ENCODE measurements at regions not wholly inside any gene's neighbourhood (a gene's known extent, or its start where the extent isn't known, plus 50 kb on each side); places are given as distances from the start of the nearest gene placed in this dataset.

DNA sequence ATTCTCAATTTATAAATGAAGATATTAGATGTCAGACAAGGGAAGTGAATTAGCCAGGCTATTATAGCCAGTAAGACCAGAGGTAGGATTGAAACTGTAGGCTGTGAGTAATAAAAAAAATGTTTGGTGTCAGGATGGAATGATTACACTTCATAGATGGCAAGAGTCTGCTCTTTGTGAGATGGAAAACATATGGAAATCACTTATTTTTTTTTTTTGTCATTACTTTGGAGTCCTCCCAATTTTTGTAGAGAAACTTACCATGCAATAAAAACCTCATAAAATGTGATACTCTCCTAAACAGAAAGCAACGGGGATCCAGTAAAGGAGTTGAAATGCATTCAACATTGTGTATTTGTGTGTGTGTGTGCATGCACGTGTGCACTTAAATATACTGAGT is 532.7 kb upstream of the CDH8 start:
- DNase-seq, result no peak
- Mint-ChIP-seq H3K4me3 (no peak overlapping the region), H3K27ac (no peak overlapping the region), H3K36me3 (peaks cover 0 to 4% (median 0%) of the 10 kb centered on the region in 3 donors), H3K27me3 (no peaks in the 10 kb centered on the region), H3K9me3 (peaks cover 3 to 63% (median 10%) of the 10 kb centered on the region in 9 donors), H3K4me1 (no peaks in the 10 kb centered on the region)
- ATAC-seq, result no peak
- POLR2A ChIA-PET, result no interaction called here

DNA sequence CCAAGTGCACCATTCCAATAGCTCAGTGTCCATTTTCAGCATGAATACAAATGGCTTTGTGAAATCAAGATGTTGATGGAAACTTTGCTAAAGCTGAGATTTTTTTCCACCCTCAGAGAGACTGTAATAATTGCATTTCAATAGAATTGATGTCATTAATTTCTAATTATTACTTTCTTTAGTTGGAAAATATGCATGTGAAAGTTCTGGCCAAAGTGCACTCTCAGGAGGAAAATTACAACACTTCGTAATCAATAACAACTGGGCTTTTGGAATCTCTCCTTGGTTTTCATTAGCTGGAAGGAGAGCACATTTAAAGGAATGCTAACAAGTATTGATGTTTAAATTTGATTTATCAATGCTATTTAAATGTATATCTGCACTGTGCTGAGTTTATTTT is 529.5 kb upstream of the CDH8 start:
- peaks cover 9 to 74% (median 15%) of the 10 kb centered on the region in 9 donors for H3K9me3 Mint-ChIP-seq
- no peaks in the 10 kb centered on the region for H3K27me3 Mint-ChIP-seq
- no peaks in the 10 kb centered on the region for H3K4me1 Mint-ChIP-seq
- H3K27ac Mint-ChIP-seq, result no peak overlapping the region
- H3K36me3 Mint-ChIP-seq, result peaks cover 0 to 11% (median 0%) of the 10 kb centered on the region in 3 donors
- POLR2A ChIA-PET, result no interaction called here
- ATAC-seq (no peak), DNase-seq (no peak)
- H3K4me3 Mint-ChIP-seq, result no peak overlapping the region

DNA sequence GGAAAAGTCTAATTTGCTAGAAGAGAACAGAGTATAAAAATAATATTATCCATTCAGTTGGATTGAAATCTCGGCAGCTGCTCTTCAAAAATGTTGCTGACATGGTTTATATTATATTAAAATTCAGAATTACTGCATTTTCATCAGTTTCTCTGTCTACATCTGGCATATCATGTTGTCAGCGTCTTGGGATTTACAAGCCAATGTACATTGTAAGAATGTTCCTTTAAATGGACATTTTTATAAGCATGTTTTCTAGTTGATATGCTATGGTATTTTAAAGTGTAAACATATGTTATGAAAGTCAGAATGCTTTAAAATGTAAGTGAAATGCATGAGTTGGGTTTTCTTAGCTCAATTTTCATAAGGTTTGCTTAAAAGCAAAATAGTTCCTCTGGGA is 528.1 kb upstream of the CDH8 start:
- POLR2A ChIA-PET, result no interaction called here
- no peak overlapping the region for H3K27ac Mint-ChIP-seq
- H3K4me1 Mint-ChIP-seq, result no peaks in the 10 kb centered on the region
- ATAC-seq (no peak), DNase-seq (no peak)
- H3K9me3 Mint-ChIP-seq, result peaks cover 8 to 79% (median 21%) of the 10 kb centered on the region in 9 donors
- peaks cover 0 to 11% (median 0%) of the 10 kb centered on the region in 3 donors for H3K36me3 Mint-ChIP-seq
- H3K4me3 Mint-ChIP-seq, result no peak overlapping the region
- H3K27me3 Mint-ChIP-seq, result no peaks in the 10 kb centered on the region

DNA sequence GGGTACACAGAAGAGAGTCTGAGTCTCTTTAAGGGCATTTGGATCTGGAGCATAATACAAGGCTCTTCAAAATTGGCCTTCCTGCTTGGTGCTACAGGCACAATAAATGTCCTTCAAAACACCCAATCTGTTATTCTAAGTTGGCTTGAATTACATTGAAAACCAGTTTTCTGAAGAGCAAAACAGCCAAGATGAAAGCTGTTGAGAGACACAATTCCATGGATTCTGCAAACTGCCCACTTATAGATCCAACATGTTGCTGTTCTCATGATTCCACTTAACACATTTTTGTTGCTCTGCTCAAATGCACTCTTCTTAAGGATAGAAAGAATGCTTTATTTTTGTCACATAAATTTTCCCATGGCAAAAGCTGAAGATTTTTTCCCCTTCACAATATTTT is 525.9 kb upstream of the CDH8 start:
- DNase-seq, result no peak
- Mint-ChIP-seq H3K27me3 (no peaks in the 10 kb centered on the region), H3K36me3 (peaks cover 0 to 15% (median 0%) of the 10 kb centered on the region in 3 donors), H3K4me3 (no peak overlapping the region), H3K9me3 (peaks cover 13 to 74% (median 19%) of the 10 kb centered on the region in 9 donors), H3K27ac (no peak overlapping the region), H3K4me1 (no peaks in the 10 kb centered on the region)
- POLR2A ChIA-PET, result no interaction called here
- no peak for ATAC-seq

- no peaks in the 10 kb centered on the region for H3K27me3 Mint-ChIP-seq
- no peak overlapping the region for H3K4me3 Mint-ChIP-seq
- no peak overlapping the region for H3K27ac Mint-ChIP-seq
- ATAC-seq (no peak), DNase-seq (no peak)
- POLR2A ChIA-PET, result no interaction called here
- no peaks in the 10 kb centered on the region for H3K4me1 Mint-ChIP-seq
- H3K9me3 Mint-ChIP-seq, result peaks cover 8 to 45% (median 25%) of the 10 kb centered on the region in 9 donors
- H3K36me3 Mint-ChIP-seq, result no peaks in the 10 kb centered on the region
Observed at GRCh38 chr16:62549875-62550274, 513.6 kb upstream of the CDH8 start.

- Mint-ChIP-seq H3K27ac (no peak overlapping the region), H3K4me1 (no peaks in the 10 kb centered on the region), H3K4me3 (no peak overlapping the region), H3K27me3 (no peaks in the 10 kb centered on the region), H3K9me3 (peaks cover 8 to 46% (median 24%) of the 10 kb centered on the region in 9 donors), H3K36me3 (no peaks in the 10 kb centered on the region)
- ATAC-seq (no peak), DNase-seq (no peak)
- POLR2A ChIA-PET, result no interaction called here
Observed at GRCh38 chr16:62548095-62548494, 511.9 kb upstream of the CDH8 start.

DNA sequence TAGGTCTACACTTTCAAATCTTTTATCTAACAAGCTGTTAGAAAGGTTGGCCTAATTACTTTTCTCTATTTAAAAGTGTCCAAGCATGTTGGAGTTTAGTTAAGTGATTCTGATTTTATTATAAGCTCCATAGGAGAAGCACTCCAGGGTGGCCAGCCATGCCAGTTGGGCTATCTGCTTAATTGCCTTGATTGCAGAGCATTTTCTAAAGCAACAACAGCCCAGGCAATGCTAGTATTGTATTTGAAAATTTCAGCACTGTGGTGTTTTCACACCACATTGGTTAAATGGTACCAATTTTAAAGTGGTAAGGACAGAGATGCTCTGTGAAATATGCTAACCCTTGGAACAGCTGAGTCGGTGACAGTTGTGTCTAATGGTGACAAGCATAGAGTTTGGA is 510.5 kb upstream of the CDH8 start:
- ATAC-seq (no peak), DNase-seq (no peak)
- H3K4me1 Mint-ChIP-seq, result no peaks in the 10 kb centered on the region
- POLR2A ChIA-PET, result no interaction called here
- H3K36me3 Mint-ChIP-seq, result no peaks in the 10 kb centered on the region
- H3K4me3 Mint-ChIP-seq, result no peak overlapping the region
- H3K9me3 Mint-ChIP-seq, result peaks cover 7 to 40% (median 16%) of the 10 kb centered on the region in 9 donors
- no peaks in the 10 kb centered on the region for H3K27me3 Mint-ChIP-seq
- no peak overlapping the region for H3K27ac Mint-ChIP-seq

DNA sequence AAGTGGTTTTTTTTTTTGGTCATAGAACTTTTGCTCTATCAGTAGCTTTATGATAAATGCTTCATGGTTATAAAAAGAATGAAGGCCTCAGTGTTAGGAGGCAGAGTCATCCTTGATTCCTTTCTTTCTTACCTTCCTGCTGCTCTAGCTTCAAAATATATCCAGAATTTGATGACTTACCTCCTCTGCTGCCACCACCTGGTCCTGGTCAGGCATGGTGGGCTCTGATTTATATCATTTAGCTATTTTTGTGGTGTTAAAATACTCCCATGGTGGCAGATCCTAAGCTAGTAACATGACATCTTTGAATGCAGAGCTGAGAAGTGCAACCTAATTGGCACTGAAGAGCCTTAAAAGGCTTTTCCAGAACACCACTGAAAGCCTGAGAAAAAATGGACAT is 508.8 kb upstream of the CDH8 start:
- Mint-ChIP-seq H3K27me3 (no peaks in the 10 kb centered on the region), H3K9me3 (peaks cover 7 to 36% (median 14%) of the 10 kb centered on the region in 9 donors), H3K4me3 (no peak overlapping the region), H3K27ac (no peak overlapping the region), H3K4me1 (no peaks in the 10 kb centered on the region), H3K36me3 (no peaks in the 10 kb centered on the region)
- DNase-seq (no peak), ATAC-seq (no peak)
- POLR2A ChIA-PET, result no interaction called here

DNA sequence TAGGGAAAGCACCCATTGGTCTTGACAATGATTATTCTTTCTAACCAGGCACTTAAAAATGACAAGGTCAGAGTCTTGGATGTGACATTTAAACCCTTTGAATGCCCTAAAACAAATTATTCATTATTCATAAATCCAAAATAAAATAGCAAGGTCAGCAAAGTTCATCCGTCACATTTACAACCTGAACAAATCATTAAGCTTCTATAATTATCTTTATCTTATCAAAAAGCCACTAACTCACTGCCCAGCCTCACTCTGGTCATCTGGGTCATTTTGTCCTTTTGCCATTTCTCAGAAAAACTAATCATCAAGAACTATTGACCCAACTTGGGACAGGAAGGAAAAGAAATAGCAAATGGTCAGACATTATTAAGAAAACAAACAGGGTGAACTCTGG is 507.3 kb upstream of the CDH8 start:
- POLR2A ChIA-PET, result no interaction called here
- no peak for DNase-seq
- Mint-ChIP-seq H3K27me3 (no peaks in the 10 kb centered on the region), H3K36me3 (no peaks in the 10 kb centered on the region), H3K4me3 (no peak overlapping the region), H3K4me1 (no peaks in the 10 kb centered on the region), H3K9me3 (peaks cover 5 to 37% (median 17%) of the 10 kb centered on the region in 9 donors), H3K27ac (no peak overlapping the region)
- ATAC-seq, result no peak

GRCh38 chr16:62539657-62540056 is 503.4 kb upstream of the CDH8 start:
- no peak for DNase-seq
- Mint-ChIP-seq H3K9me3 (peaks cover 1 to 51% (median 15%) of the 10 kb centered on the region in 9 donors), H3K36me3 (peaks cover 0 to 1% (median 0%) of the 10 kb centered on the region in 3 donors), H3K27me3 (no peaks in the 10 kb centered on the region), H3K27ac (no peak overlapping the region), H3K4me3 (no peak overlapping the region), H3K4me1 (no peaks in the 10 kb centered on the region)
- POLR2A ChIA-PET, result no interaction called here
- ATAC-seq, result no peak

DNA sequence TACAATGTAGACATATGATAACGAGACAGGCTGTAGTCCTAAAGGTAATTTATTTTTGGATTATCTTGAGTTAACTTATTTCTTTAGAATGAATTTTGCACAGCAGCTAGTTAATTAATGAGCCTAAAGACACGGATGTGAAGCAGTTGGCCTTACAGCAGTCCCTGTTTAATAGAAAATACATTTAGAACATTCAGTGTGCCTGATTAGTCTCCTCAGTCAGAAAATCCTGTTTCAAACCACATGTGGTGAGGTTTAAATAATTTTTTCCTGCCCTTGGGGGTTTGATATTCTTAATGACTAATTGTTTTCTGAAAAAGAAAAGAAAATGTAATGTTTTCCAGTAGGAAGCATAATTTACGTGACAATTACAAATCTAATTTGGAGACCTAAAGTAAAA is 494.2 kb upstream of the CDH8 start:
- Mint-ChIP-seq H3K27ac (no peak overlapping the region), H3K4me3 (no peak overlapping the region), H3K9me3 (peaks cover 9 to 43% (median 20%) of the 10 kb centered on the region in 9 donors), H3K27me3 (no peaks in the 10 kb centered on the region), H3K4me1 (peaks cover 0 to 1% (median 0%) of the 10 kb centered on the region in 4 donors), H3K36me3 (peaks cover 0 to 8% (median 0%) of the 10 kb centered on the region in 3 donors)
- POLR2A ChIA-PET, result no interaction called here
- ATAC-seq, result no peak
- no peak for DNase-seq

- H3K9me3 Mint-ChIP-seq, result peaks cover 11 to 64% (median 28%) of the 10 kb centered on the region in 9 donors
- no peak for ATAC-seq
- POLR2A ChIA-PET, result no interaction called here
- H3K27me3 Mint-ChIP-seq, result no peaks in the 10 kb centered on the region
- no peak overlapping the region for H3K4me3 Mint-ChIP-seq
- peaks cover 0 to 8% (median 0%) of the 10 kb centered on the region in 3 donors for H3K36me3 Mint-ChIP-seq
- no peak for DNase-seq
- H3K4me1 Mint-ChIP-seq, result peaks cover 0 to 1% (median 0%) of the 10 kb centered on the region in 4 donors
- no peak overlapping the region for H3K27ac Mint-ChIP-seq
Observed at GRCh38 chr16:62516001-62516400, 479.8 kb upstream of the CDH8 start.

- no peaks in the 10 kb centered on the region for H3K4me1 Mint-ChIP-seq
- no peak overlapping the region for H3K4me3 Mint-ChIP-seq
- peaks cover 11 to 45% (median 27%) of the 10 kb centered on the region in 9 donors for H3K9me3 Mint-ChIP-seq
- no peak for DNase-seq
- peaks cover 0 to 18% (median 0%) of the 10 kb centered on the region in 3 donors for H3K36me3 Mint-ChIP-seq
- POLR2A ChIA-PET, result no interaction called here
- no peak for ATAC-seq
- no peak overlapping the region for H3K27ac Mint-ChIP-seq
- H3K27me3 Mint-ChIP-seq, result no peaks in the 10 kb centered on the region
Observed at GRCh38 chr16:62503073-62503472, 466.8 kb upstream of the CDH8 start.

GRCh38 chr16:62478903-62479458 is 442.7 kb upstream of the CDH8 start:
- Mint-ChIP-seq H3K36me3 (no peaks in the 10 kb centered on the region), H3K4me1 (no peaks in the 10 kb centered on the region), H3K9me3 (peaks cover 0 to 44% (median 10%) of the 10 kb centered on the region in 9 donors), H3K27ac (no peak overlapping the region), H3K4me3 (no peak overlapping the region), H3K27me3 (no peaks in the 10 kb centered on the region)
- no peak for DNase-seq
- POLR2A ChIA-PET, result no interaction called here
- ATAC-seq, result no peak
